ENCODE measurements at regions not wholly inside any gene's neighbourhood (a gene's known extent, or its start where the extent isn't known, plus 50 kb on each side); places are given as distances from the start of the nearest gene placed in this dataset.

DNA sequence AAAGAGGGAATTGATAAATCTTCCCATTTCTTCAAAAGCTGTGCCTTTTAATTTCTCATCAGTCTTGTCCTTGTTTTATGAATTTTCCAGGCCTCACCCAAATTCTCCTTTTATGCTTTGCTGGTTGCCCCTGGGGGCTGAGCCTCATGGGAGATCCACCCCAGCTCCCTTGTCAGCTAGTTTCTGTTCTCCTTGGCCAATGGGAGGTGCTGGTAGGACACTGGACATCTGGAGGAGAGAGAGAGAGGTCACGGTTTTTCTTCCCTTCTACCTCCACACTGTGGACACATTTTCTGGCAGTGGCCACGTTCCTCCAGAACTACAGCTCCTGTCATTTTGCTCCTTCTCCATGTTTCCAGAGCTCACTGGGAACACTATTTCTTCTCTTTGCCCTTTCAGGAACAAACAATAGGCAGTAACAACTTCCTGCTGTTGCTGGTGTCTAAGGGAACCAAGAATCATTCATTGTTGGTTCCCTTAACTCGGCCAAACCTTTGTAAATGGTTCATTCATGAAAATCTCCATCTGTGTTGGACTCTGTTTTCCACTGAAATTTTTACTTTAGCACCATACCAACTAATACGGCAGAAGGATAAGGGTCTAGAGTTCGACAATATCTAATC, 334.5 kb downstream of the GPAT3 start:
- 71 to 82% (median 78%) methylated on average over 5 of the region's 5 CpGs for WGBS, 4 donors
- DNase-seq = no peak
- H3K27me3 ChIP-seq = no peaks in the 10 kb centered on the region
- intact Hi-C loops (cut with DNase I) = no loop called here
- no peaks in the 10 kb centered on the region for H3K4me1 ChIP-seq (replicated peaks in 1 of 2)
- H3K36me3 ChIP-seq (replicated peaks in 1 of 2) = no peaks in the 10 kb centered on the region
- no peaks in the 10 kb centered on the region for H3K9me3 ChIP-seq (replicated peaks in 1 of 3)
- H3K27ac ChIP-seq = no peak overlapping the region
- TF ChIP-seq, protein P1, sequence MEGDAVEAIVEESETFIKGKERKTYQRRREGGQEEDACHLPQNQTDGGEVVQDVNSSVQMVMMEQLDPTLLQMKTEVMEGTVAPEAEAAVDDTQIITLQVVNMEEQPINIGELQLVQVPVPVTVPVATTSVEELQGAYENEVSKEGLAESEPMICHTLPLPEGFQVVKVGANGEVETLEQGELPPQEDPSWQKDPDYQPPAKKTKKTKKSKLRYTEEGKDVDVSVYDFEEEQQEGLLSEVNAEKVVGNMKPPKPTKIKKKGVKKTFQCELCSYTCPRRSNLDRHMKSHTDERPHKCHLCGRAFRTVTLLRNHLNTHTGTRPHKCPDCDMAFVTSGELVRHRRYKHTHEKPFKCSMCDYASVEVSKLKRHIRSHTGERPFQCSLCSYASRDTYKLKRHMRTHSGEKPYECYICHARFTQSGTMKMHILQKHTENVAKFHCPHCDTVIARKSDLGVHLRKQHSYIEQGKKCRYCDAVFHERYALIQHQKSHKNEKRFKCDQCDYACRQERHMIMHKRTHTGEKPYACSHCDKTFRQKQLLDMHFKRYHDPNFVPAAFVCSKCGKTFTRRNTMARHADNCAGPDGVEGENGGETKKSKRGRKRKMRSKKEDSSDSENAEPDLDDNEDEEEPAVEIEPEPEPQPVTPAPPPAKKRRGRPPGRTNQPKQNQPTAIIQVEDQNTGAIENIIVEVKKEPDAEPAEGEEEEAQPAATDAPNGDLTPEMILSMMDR (IDR thresholded peaks at IDR 0.05) = no peak
- no peak for TF ChIP-seq POLR2A (IDR thresholded peaks at IDR 0.05)
- no peak overlapping the region for H3K4me3 ChIP-seq

DNA sequence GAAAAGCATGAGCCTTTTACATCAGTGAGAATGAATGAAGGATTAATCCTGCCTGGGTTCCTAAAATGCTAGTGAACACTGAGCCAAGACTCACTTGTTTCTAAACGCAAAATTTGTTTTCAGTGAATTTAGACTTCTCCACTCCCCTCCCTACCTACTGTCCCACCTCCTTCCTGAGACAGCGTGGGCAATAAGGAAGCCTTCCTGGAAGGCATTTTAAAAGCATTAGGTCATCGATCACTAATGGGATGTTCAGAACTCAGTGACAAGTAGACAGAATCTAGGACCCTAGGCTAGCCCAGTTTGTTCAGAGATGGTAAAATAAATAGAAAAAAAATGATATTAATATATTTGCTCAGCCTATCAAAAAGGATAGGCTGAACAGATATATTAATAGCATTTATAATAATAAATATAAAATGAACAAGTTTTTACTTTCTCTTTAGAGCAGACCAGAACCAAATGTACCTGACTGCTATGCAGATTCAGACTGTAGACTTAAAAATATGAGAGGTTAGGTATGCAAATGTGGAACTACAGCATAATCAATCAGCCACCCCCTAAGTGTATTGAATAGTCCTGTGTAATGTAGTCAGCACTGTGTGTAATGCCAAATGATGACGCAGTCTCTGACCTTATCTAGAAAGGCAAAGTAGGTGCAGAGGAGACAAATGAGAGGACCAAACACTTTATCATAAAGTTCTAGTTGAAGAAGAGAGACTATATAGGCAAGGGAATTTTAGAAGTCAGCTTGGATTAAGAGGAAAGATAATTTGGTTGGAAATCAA, 331.1 kb downstream of the GPAT3 start:
- Histone ChIP-seq H3K36me3 (replicated peaks in 1 of 2) (no peaks in the 10 kb centered on the region), H3K4me1 (replicated peaks in 1 of 2) (no peaks in the 10 kb centered on the region), H3K4me3 (no peak overlapping the region), H3K27ac (no peak overlapping the region), H3K27me3 (no peaks in the 10 kb centered on the region), H3K9me3 (replicated peaks in 1 of 3) (no peaks in the 10 kb centered on the region)
- intact Hi-C loops (cut with DNase I) = no loop called here
- DNase-seq = no peak
- WGBS, 4 donors = 73 to 78% (median 75%) methylated on average over 4 of the region's 4 CpGs
- no peak for TF ChIP-seq POLR2A (IDR thresholded peaks at IDR 0.05)

DNA sequence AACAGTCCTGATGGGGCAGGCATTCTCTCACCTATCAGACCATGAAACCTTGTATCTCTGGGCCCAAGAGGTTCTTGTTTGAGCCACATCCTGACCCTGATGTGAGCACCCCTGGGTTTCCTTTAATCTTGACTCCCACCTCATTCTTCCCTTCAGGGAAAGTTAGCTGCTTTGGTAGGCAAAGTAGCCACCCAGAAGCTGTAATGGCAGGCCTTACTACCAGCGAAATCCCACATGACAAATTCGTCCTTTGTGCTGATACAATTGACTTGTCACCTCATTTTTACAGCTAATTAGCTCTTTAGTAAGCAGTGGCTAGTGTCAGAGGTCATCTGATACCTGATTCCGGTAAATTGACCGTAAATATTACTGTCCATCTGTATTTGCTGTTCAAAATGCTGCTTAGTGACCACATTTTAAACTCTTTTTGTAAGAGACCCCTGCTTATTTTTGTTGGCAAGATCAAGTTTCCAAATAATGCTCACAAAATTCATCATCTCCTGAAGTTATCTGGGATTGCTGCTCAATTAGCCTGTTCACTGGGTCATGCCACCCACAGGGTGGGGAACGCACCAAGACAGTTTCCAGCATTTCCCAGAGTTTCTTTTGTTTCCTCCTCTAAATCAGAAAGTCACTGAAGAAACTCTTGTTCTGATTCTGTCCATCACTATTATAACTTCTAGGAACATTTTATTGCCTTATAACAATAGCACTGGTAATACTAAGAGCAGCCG, 329.7 kb downstream of the GPAT3 start:
- DNase-seq = no peak
- H3K27ac ChIP-seq = no peak overlapping the region
- intact Hi-C loops (cut with DNase I) = no loop called here
- WGBS, 4 donors = 51 to 66% (median 62%) methylated on average over 6 of the region's 6 CpGs
- no peaks in the 10 kb centered on the region for H3K27me3 ChIP-seq
- no peaks in the 10 kb centered on the region for H3K4me1 ChIP-seq (replicated peaks in 1 of 2)
- TF ChIP-seq, protein P1 (IDR thresholded peaks at IDR 0.05) = no peak
- TF ChIP-seq POLR2A (IDR thresholded peaks at IDR 0.05) = no peak
- H3K9me3 ChIP-seq (replicated peaks in 1 of 3) = no peaks in the 10 kb centered on the region
- H3K4me3 ChIP-seq = no peak overlapping the region
- H3K36me3 ChIP-seq (replicated peaks in 1 of 2) = no peaks in the 10 kb centered on the region

DNA sequence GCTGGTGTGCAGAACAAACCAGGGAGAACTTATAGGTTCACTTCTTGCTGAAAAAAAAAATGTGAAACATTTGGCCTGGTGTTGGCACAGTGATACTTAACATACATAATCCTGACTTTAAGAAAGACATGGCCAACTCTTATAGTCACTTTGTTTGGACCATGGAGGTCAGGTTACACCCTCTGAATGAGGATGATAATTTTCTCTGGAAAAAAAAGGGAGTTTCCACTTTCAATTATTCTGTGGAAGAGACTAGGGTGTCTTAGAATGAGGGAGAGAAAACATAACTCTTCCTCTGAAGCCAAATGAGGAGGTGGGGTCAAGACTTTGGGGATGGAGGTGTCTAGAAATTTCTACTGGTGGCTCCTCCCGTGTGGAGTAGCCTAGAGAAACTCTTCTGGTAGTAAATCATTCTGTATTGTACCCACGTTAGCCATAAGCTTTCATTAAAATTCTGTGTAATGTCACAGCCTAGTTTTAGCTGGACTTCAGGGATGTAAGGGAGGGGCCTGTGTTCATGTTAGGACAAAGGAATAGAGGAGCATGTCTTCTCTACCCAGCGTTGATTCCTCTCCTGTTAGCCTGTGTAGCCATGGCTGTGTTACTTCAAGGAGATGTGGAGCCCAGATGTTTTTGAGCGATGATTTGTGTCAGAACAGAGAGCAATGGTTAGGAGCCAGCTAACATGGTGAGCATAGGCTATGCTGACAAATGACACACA, 328.3 kb downstream of the GPAT3 start:
- TF ChIP-seq POLR2A (IDR thresholded peaks at IDR 0.05) = no peak
- TF ChIP-seq, protein P1 (IDR thresholded peaks at IDR 0.05) = no peak

More for the DNA sequence above, 328.3 kb downstream of the GPAT3 start:
- H3K27me3 ChIP-seq = no peaks in the 10 kb centered on the region
- no peak overlapping the region for H3K4me3 ChIP-seq
- no peak for DNase-seq
- H3K9me3 ChIP-seq (replicated peaks in 1 of 3) = no peaks in the 10 kb centered on the region
- no peaks in the 10 kb centered on the region for H3K36me3 ChIP-seq (replicated peaks in 1 of 2)
- no peaks in the 10 kb centered on the region for H3K4me1 ChIP-seq (replicated peaks in 1 of 2)
- no peak overlapping the region for H3K27ac ChIP-seq
- intact Hi-C loops (cut with DNase I) = no loop called here
- 50 to 69% (median 59%) methylated on average over 4 of the region's 4 CpGs for WGBS, 4 donors
